Skeletal muscle satellite cell (primary cell): ENCODE measurements at regions not wholly inside any gene's neighbourhood (a gene's known extent, or its start where the extent isn't known, plus 50 kb on each side); places are given as distances from the start of the nearest gene placed in this dataset.
"Not testable (repeated sequence)": the region's sequence is repeated elsewhere in the genome, so short reads cannot be mapped to it uniquely, and the experiment has no call there.

ENCODE experiments used
- H3K27me3 ChIP-seq: 2 replicates; pipeline ENCODE4 v1.7.0; 2013; ENCODE audit warnings: low read length; ENCODE audit not compliant: control insufficient read depth, insufficient read depth
- H3K36me3 ChIP-seq: 2 replicates; pipeline ENCODE4 v1.7.0; 2013; ENCODE audit warnings: mild to moderate bottlenecking, control low read depth, low read length; ENCODE audit not compliant: insufficient read depth
- H3K4me1 ChIP-seq: 2 replicates; pipeline ENCODE4 v1.7.0; 2013; ENCODE audit warnings: low read length; ENCODE audit not compliant: control insufficient read depth, insufficient read depth
- H3K4me2 ChIP-seq: 2 replicates; pipeline ENCODE4 v1.7.0; 2013; ENCODE audit warnings: mild to moderate bottlenecking, low read length
- H3K4me3 ChIP-seq: 2 replicates; pipeline ENCODE4 v1.7.0; 2013; ENCODE audit warnings: low read length
- H3K9ac ChIP-seq: 2 replicates; pipeline ENCODE4 v1.7.0; 2013; ENCODE audit warnings: mild to moderate bottlenecking, low read depth, low read length, moderate library complexity
- H3K9me3 ChIP-seq: replicated peaks from 2 replicates; pipeline ENCODE4 v1.7.0; 2013; ENCODE audit warnings: mild to moderate bottlenecking, control low read depth, low read length

DNA sequence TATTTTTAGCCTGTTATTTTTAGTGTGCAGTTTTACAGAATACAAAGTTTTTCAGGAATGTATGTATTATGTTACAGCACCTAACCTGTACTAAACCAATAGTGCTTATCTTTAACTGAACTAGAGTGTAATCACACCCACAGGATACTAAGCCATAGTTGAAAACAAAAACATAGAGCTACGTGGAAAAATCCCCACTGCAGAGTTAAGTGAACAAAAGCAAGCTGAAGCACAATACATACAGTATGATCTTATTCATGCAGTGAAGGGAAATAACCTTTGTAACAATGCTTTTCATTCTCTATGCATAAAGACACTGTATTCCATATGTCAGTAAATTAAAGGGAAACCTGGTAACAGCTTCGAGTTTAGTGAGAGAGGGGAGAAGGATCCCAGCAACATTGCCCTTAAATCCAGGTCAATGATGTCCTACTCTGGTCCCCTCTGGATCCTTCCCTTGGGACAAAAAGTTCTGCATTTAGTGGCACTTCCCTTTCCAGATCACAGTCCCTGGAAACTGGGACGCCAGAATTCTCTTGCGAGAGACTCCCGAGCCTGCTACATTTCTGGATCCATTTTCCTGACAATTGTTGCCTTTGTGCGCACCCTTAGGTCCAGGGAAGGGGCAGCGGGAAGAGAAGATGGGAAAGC lies 121.3 kb upstream of the CCND2 start:
- H3K4me1 ChIP-seq: no peaks in the 10 kb centered on the region

DNA sequence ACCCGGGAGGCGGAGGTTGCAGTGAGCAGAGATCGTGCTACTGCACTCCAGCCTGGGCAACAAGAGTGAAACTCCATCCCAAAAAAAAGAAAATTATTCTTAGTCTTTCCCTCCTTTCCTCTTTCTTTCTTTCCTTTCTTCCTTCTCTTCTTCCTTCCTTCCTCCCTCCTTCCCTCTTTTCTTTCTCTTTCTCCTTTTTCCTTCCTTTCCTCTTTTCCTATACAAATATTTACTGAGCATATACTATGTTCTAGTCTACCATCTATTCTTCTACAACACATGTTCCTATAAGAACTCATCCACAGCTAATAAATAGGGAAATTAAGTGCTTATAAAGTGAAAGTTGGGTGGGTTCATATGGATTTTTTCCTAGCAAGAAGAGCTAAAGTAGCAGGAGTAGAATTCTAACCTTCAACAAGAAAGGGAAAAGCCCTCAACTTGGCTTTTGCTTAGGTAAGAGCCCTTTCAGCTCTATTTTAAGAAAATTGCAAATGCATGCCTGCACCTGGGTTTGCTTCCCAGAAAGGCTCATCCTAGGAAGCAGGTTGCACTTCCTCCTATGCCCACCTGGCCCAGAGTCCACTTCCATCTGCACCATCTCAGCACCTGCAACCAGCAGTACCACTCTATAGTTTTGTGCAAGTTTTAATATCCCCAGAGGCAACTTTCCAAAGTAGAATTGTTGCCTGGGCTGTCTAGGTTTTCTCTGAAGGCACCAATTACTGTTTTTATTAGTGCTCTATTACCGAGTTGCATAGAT lies 122.0 kb upstream of the CCND2 start:
- Histone ChIP-seq H3K4me1 (no peaks in the 10 kb centered on the region), H3K4me2 (no peak overlapping the region)

More for the DNA sequence above, 121.3 kb upstream of the CCND2 start:
- H3K4me3 ChIP-seq: no peak overlapping the region
- no peak overlapping the region for H3K4me2 ChIP-seq
- no peak overlapping the region for H3K9ac ChIP-seq
- H3K9me3 ChIP-seq: no peaks in the 10 kb centered on the region
- no peaks in the 10 kb centered on the region for H3K36me3 ChIP-seq
- no peaks in the 10 kb centered on the region for H3K27me3 ChIP-seq

DNA sequence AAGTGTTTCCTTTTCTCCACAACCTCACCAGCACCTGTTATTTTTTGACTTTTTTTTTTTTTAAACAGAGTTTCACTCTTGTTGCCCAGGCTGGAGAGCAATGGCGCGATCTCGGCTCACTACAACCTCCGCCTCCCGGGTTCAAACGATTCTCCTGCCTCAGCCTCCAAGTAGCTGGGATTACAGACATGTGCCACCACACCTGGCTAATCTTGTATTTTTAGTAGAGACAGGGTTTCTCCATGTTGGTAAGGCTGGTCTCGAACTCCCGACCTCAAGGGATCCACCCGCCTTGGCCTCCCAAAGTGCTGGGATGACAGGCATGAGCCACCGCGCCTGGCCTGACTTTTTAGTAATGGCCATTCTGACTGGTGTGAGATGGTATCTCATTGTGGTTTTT lies 123.2 kb upstream of the CCND2 start:
- not testable (repeated sequence) for H3K4me1 ChIP-seq

More for the DNA sequence above, 122.0 kb upstream of the CCND2 start:
- H3K9ac ChIP-seq: no peak overlapping the region
- no peak overlapping the region for H3K4me3 ChIP-seq
- no peaks in the 10 kb centered on the region for H3K9me3 ChIP-seq
- H3K36me3 ChIP-seq: no peaks in the 10 kb centered on the region
- H3K27me3 ChIP-seq: no peaks in the 10 kb centered on the region

DNA sequence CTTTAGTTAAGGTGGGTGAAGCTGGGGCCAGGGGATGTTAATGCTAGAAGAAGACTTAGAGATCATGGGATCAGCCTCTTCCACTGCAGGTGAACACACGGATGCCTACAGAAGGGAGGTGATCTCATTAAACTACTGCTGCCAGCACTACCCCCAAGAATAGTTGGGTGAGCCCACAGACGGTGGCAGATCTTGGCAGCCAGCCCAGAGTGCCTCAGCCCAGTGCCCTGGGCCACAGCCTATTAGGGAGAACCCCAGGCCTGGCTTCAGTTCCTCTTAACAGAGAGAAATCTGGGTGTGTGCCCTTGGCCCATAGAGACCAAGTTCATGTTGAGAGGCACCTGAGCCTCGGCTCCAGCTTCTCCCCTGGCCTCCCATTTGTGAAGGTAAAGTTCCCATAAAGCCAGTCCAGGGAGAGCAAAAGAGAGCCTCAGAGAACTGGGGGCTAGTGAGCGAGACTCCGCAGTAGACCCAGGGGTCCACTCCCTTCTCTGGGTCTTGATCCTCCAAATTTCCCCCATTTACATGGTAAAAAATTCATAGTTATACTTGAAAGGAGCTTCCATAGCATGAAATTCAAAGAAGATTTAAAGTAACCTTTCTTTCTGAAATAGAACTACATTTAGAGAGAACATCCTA lies 125.0 kb upstream of the CCND2 start:
- Histone ChIP-seq H3K9ac (no peak overlapping the region), H3K4me1 (no peaks in the 10 kb centered on the region)

More for the DNA sequence above, 123.2 kb upstream of the CCND2 start:
- not testable (repeated sequence) for H3K9ac ChIP-seq, H3K9me3 ChIP-seq, H3K4me2 ChIP-seq, H3K4me3 ChIP-seq, H3K27me3 ChIP-seq, H3K36me3 ChIP-seq

DNA sequence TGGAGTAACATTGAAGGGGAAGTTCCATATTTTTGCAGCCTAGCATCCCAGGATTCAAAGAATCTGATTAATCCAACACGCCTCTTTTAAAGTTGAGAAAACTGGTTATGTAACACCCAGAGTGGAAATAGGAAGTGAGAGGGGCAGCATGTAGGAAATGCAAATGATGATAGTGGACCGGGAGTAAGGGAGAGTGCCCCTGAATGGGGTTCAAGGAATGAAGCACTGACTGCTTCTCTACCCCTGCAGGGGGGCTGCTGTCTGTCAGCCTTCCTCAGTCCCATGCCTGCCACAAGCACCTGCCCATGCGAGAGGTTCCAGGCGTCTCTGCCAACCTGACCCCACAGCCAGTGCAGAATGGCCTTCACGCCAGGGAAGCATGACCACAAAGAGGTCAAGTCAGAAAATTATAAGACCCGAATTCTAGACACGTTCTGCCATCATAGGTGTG lies 126.5 kb upstream of the CCND2 start:
- no peaks in the 10 kb centered on the region for H3K4me1 ChIP-seq
- H3K27me3 ChIP-seq: no peaks in the 10 kb centered on the region
- no peaks in the 10 kb centered on the region for H3K36me3 ChIP-seq
- H3K4me2 ChIP-seq: no peak overlapping the region
- no peak overlapping the region for H3K9ac ChIP-seq
- no peak overlapping the region for H3K4me3 ChIP-seq
- no peaks in the 10 kb centered on the region for H3K9me3 ChIP-seq

More for the DNA sequence above, 125.0 kb upstream of the CCND2 start:
- Histone ChIP-seq H3K4me2 (no peak overlapping the region), H3K9me3 (no peaks in the 10 kb centered on the region), H3K27me3 (no peaks in the 10 kb centered on the region), H3K4me3 (no peak overlapping the region), H3K36me3 (no peaks in the 10 kb centered on the region)

DNA sequence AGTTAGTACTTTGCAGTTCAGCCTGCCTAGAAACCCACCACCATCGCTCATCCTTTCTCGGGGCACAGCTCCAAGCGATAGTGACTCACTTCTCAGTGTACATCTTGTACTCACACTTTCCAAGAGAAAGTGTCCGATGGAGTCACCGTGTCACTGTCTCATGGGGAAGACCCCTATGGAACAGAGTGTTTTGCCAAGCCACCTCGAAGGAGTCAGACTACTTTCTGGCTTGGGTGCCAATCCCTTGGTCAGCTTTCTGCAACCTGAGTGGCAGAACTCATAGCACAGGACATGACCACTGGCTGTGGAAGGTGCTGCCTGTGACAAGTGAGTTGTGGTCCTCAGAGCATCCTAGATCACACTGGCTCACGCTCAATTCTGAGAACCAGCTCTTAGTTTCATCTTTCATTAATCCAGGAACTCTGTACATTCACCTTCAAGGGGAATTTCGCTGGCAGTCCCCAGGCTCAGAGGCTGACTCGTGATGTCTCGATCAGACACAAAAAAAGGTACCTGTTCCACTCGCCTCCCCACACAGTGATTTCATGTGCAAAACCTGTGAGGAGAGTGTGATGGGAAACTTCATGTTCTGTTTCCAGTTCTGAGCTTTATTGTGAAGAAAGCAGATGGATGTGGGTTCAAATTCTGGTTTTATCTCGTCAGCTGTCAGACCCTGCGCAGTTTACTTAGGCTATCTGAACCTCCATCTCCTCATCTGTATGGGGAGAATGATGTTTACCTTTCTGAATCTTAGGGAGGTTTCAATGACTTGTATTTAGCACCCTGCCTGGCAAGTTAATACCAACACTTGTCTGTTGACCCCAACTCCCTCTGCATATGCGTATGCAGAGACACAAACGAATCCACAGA lies 127.3 kb upstream of the CCND2 start:
- no peak overlapping the region for H3K4me3 ChIP-seq
- no peaks in the 10 kb centered on the region for H3K4me1 ChIP-seq
- peaks cover 3% of the 10 kb centered on the region for H3K27me3 ChIP-seq
- no peak overlapping the region for H3K9ac ChIP-seq
- no peak overlapping the region for H3K4me2 ChIP-seq
- no peaks in the 10 kb centered on the region for H3K36me3 ChIP-seq
- H3K9me3 ChIP-seq: no peaks in the 10 kb centered on the region

DNA sequence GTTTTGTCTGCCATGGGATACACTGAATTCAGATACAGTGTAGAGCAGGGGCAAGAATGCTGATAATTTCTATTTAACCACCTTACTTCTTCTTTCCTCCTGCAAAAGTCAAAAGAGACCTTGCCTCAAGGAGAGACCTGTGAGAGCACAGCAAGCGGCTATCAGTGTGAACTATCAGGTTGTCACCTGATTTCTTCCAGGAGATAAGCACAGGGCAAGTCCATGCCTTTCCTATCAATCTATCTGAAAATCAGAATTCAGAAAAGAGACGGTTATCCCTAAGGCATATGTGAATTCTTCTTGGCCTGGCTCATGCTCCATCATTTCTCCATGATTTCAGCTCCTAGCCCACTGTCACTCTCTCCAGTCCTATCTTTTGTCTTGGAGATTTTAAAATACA lies 128.9 kb upstream of the CCND2 start:
- Histone ChIP-seq H3K9ac (no peak overlapping the region), H3K4me1 (no peaks in the 10 kb centered on the region)

DNA sequence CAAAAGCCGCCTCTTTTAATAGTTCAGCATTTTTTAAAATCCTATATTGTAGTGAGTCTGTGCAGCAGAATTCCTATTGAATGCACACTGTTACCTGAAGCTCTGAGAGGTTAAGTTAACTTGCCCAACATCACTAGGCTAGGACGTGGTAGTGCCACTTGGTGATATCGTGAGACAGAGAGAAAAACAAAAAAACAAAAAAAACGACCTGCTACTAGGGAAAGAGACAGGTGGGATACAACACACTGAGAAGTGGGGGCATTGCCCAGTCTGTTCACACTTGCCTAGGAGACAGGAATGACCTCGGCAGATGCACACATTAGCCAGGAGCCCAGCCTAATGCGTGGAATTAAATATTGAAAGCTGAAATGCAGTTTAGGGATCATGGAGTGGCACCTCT lies 129.7 kb upstream of the CCND2 start:
- Histone ChIP-seq H3K9me3 (no peaks in the 10 kb centered on the region), H3K9ac (no peak overlapping the region), H3K4me1 (no peaks in the 10 kb centered on the region), H3K4me3 (no peak overlapping the region), H3K27me3 (peaks cover 3% of the 10 kb centered on the region), H3K4me2 (no peak overlapping the region), H3K36me3 (no peaks in the 10 kb centered on the region)

More for the DNA sequence above, 128.9 kb upstream of the CCND2 start:
- Histone ChIP-seq H3K9me3 (no peaks in the 10 kb centered on the region), H3K36me3 (no peaks in the 10 kb centered on the region), H3K4me2 (no peak overlapping the region), H3K27me3 (peaks cover 3% of the 10 kb centered on the region), H3K4me3 (no peak overlapping the region)

DNA sequence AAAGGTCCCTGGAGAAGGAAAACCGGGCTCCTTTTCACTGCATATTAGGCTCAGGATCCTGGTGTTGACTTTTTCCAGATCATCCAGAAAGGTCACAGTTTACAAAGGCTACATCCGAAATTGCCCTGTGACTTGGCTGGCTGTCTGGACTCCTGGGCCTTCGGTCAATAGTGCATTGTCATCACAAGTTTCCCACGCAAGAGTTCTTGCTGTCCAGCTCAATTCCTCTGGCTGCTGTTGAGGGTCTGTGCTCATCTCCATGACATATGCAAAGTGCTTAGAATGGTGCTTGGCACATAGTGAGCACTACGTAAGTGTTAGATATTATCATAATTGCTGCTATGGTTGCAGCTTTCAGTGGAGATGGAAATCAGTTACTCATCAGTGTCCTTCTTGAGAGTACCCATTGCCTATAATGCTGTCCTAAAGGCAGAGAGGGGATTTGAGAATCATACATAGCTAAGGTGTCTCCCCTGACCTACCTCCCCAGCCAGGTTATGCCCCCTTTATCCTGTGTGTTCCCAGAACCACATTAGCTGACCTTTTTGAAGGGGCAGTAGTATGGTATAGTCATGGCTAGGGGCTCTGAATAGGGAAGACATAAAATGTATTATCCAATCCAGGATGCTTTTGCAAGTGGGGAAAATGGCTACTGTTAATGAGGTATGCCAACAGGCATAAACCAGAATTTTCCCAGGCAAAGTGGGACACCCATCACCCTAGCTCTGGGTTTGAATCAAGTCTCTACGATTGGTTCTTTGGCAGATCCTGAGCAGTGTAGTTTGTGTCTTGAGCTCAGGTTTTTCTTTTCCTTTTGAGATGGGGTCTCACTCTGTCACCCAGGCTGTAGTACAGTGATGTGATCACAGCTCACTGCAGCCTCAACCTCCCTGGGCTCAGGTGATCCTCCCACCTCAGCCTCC lies 132.0 kb upstream of the CCND2 start:
- no peaks in the 10 kb centered on the region for H3K36me3 ChIP-seq
- H3K9ac ChIP-seq: no peak overlapping the region
- no peak overlapping the region for H3K4me3 ChIP-seq
- H3K4me2 ChIP-seq: no peak overlapping the region
- peaks cover 3% of the 10 kb centered on the region for H3K27me3 ChIP-seq
- H3K4me1 ChIP-seq: no peaks in the 10 kb centered on the region
- no peaks in the 10 kb centered on the region for H3K9me3 ChIP-seq

DNA sequence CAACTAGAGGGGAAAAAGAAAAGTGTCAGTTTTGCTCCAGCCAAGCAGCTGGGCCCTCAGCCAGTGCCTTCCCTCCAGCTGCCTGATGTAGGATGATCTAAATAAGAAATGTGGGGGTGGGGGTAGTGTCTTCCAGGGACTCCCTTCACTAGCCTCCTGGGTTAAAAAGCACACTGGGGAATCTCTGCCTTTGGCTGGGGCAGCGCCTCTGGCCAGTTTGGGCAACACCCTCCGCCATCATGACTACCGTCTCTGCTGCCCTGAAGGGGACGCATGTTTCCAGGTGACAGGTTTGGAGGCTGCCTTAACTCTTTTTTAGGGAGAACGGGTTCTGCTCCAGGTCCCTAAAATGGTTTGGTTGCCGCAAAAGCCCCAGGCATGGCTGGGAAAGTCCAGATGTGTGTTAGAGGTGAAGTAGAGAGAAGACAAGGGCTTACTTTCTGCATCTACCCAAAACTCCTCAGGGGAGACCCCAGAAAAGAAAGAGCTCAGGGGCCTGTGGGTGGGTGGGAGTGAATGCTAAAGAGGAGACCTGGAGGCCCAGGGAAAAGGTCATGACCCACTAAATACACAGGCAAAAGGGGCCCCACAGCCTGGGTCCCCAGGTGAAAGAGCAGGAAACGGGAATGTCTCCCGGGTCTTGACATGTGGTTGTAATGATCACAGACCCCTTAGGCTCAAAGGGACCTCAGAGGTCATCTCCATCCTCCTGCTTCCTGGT lies 132.8 kb upstream of the CCND2 start:
- Histone ChIP-seq H3K4me1 (no peaks in the 10 kb centered on the region), H3K4me2 (no peak overlapping the region), H3K9ac (no peak overlapping the region), H3K36me3 (no peaks in the 10 kb centered on the region), H3K9me3 (no peaks in the 10 kb centered on the region), H3K4me3 (no peak overlapping the region), H3K27me3 (peaks cover 3% of the 10 kb centered on the region)
